ENCODE measurements at regions not wholly inside any gene's neighbourhood (a gene's known extent, or its start where the extent isn't known, plus 50 kb on each side); places are given as distances from the start of the nearest gene placed in this dataset.
"Not testable (repeated sequence)": the region's sequence is repeated elsewhere in the genome, so short reads cannot be mapped to it uniquely, and the experiment has no call there.

DNA sequence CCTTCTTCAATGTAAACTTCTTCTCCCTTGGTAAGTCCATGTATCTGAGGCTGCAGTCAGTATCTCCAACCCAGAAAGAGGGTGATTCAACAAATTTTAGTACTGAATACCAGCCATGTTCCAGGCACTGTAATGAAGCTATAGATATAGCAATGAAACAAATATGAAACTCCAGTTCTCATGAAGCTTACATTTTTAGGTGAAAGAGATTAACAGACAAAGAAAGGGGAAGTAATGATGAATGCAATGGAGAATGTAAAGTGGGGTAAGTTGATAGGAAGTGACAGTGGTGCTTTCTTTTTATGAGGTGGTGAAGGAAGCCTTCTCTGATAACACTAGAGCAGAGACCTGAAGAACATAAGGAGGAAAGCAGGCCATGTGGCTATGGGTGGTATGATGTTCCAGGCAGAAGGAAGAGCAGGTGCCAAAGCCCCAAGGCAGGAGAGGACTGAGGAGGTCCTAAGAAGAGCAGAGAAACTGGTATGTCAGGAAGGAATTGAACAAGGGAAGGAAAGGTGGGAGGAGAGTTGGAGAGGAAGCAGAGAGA is 143.6 kb downstream of the TFAP2B start:
- DNase-seq (ENCODE audit: low read depth) = no peak

DNA sequence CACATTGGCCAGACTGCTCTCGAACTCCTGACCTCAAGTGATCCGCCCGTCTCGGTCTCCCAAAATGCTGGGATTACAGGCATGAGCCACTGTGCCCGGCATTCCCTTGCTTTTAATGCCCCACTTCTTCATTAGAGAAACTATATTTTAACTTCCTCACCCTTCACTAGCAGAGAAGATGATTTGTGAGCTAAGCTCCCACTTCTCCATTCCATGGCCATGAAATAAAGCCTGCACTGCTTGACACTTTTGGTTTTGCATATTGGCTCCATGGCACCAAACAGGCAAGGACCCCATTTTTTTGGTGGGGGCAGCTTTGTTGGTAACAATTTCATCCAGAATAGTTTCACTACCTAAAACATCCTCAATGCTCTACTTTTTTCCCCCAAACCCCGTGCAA is 145.3 kb downstream of the TFAP2B start:
- no peak for DNase-seq (ENCODE audit: low read depth)

DNA sequence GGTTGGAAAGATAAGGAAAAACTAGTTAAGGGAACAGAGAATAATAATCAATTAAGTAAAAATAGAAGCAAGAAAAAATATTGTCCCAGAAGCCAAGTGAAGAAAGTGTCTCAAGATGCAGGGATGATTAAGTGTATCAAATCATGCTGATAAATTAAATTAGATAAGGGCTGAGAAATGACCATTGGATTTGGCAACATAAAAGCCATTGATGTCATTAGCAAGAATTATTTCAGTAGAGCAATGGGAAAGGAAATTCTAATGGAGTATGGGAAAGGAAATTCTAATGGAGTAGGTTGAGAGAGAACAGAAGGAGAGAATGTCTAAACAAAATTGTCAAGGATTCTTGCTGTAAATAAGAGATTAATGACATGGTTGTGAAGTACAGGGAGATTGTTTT is 146.8 kb downstream of the TFAP2B start:
- DNase-seq (ENCODE audit: low read depth) = no peak

DNA sequence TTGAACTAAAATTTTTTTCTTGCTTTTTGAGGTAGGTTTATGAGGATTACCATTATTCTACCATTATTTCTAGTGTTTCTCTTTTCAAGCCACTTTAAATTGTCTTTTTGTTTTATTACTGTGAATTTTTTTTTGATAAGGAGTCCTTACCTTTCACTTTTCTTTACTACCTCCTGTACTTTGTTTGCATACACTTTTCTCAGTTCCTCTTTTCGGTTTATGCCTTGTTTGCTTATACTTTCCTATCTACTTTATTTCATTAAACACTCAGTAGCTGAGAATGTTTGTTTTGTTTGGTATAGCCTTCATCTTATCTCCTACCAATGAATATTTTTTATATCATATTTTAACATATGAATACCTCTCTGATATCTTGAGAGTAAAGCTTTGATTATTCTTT is 147.9 kb downstream of the TFAP2B start:
- no peak for DNase-seq (ENCODE audit: low read depth)

DNA sequence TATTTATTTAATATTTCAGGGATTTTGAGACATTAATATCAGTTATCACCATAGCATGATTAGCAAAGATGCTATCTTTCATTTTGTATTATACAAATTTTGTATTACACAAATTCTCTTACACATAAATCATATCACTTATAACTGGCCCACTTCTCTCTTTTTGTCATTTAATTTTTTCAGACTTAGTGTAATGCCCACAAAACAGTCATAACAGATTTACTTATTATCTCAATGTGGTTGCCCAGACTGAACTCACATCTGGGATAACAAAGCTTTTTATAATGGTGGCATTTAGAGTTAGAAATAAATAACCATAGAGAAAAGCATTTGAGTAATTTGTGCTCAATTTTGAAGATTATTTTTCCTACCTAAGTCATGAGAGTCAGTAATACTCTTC is 148.3 kb downstream of the TFAP2B start:
- DNase-seq (ENCODE audit: low read depth) = no peak

DNA sequence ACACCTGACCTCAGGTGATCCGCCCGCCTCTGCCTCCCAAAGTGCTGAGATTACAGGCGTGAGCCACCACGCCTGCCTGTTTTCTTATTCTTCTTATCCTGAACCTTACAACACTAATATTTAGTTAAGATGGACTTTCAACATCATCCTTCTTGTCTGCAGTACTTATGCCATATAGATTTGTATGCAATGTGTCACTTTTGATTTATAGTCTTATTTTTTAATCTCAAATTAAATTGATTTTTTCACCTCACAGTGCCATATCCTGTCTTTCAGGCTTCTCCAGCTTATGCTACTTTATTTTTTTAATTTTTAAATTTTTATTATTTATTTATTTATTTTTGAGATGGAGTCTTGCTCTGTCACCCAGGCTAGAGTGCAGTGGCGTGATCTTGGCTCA is 149.6 kb downstream of the TFAP2B start:
- DNase-seq (ENCODE audit: low read depth) = not testable (repeated sequence)

DNA sequence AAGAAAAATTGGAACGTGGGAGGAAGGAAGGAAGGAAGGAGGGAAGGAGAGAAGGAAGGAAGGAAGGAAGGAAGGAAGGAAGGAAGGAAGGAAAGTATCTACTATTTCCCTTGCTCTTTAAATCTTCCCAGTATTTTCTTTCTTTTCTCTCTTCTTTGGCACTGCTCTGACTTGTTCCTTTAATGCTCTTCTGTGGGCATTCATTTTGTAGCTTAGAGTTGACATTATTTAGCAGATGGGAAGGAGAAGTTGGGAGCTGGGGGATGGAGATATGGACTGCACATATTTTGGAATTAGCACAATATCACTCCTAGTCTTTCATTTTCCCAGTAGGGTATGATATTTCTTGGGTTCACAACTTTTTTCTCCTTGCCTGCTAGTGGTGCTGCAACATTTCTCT is 152.2 kb downstream of the TFAP2B start:
- no peak for DNase-seq (ENCODE audit: low read depth)

DNA sequence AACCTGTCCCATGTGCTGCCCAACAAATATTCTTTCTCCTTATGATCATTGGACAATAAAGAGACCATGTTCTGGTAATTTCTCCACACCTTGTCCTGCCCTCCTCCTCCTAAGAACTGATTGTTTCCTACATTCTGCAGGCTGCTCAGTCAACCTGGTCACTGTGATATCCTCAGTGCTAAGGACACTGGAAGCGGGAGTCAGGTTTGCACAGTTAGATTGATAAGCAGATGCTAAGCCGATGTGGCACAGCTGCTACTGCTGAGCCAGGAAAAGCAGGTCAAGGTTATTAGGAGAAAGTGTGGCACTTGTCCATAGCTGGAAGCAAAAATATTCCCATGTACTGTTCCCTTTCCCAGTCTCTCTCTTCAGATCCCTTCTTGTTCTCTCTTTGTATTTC is 154.8 kb downstream of the TFAP2B start:
- no peak for DNase-seq (ENCODE audit: low read depth)

DNA sequence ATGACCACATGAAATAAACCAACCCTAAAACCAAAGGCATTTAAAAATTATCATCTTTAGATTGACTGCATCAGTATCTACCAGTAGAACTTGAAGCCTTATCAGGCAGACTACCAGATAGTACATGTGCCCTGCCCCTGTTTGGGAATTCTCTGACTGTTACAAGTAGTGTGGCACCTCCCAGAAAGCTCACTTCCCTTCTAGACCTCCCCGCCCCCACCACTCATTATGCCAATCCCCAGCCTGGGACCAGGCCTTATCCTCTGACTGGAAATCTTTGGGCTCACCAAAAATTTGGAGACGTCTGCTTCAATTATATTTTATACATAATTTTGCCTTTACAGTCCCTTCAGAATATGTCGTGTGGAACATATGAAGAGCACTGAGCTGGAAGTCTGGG is 155.6 kb downstream of the TFAP2B start:
- no peak for DNase-seq (ENCODE audit: low read depth)

DNA sequence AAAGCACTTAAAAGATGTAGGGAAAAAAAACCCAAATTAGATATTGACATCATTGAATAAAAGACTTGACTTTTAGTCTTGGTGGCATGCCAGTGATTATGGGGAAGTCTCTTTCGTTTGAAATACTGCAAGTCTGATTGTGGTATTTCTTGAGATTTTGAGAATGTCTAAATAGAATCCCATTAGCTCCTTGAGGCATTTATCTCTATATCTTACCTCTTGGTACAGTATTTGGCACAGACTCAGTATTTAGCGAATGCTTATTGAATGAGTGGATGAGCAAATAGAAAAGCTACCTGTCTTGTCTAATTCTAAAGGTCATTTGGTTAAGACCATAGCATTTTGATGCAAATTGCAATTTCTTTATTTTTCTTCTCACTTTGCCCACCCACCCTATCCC is 156.5 kb downstream of the TFAP2B start:
- DNase-seq (ENCODE audit: low read depth) = no peak

DNA sequence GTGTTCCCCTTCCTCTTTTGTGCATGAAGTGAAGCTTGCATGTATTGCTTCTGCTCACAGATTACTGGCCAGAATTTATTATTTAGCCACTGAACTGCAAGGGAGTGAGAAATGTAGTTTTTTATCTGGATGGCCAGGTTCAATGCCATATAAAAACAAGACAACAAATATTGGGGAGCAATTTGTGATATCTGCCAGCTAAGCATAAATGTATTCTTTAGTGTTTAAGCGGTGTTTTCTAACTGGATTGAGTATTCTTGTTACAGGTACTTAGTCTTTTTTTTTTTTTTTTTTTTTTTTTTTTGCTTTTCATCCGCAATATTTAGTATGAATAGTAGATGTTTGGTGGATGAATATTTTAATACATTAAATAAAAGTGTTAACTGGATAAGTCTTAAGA is 158.2 kb downstream of the TFAP2B start:
- no peak for DNase-seq (ENCODE audit: low read depth)

DNA sequence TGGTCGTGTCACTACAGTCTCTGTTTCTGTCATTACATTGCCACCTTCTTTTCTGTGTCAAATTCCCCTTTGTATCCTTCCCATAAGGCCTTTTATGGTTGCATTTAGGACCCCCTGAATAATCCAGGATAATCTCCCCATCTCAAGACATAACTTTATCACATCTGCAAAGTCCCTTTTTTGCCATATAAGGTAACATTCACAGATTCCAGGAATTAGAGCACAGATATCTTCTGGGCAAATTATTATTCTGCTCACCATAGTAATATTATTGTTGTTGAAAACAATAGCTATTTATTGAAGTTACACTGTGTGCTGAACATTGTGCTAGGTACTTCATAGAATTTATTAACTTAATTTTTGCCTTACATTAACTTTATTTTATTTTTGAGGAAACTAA is 159.1 kb downstream of the TFAP2B start:
- DNase-seq (ENCODE audit: low read depth) = no peak

DNA sequence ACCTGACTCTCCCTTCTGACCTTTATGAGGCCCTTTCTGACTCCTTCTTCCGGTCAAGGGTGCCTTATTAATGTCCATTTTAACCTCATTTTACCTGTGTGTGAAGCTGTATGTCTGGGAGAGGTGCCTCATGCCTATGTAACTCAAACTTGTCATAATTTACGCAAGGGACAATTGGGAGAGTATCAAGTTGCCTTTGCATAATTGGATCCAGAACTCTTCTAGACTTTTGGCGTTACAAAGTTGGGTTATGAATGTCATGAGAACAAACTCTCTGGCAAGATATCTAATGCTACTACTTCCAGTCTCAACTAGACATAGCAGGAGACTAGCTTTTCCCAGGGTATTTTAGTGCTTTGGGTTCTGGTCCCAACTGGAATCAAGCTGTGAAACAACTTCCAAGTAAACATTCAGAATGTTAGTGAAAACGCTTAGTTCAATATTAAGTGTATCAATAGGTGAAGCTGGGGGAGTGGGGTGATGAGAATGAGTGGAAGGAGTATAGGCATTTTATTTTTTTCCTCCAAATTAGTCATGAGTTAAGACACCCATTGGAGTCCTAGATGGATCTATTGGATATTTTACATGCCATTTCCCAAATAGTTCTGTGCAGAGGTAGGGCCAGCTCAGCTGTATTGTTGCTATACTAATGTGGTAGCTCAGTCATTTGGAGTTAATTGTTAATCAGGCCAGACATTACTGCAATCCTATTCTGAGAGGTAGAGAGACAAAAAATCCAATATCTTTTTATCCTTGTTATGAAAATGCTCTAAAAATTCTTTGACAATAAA is 159.9 kb downstream of the TFAP2B start:
- DNase-seq (ENCODE audit: low read depth) = no peak

DNA sequence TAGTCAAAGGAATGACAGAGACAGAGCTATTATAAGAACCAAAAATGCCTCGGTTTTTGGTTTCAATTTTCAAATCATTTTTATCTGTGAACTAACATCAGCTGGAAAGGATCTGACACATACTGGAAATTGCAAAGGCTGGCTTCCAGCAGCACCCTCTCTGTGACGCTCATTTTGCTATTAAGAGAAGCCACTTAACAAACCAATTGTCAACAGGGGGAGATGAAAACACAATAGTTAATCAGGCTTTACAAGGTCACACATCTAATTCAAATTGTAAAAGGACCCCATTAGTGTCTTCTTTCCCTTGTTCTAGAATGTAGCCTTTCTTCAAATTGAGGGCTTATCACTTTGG is 160.5 kb downstream of the TFAP2B start:
- no peak for DNase-seq (ENCODE audit: low read depth)

DNA sequence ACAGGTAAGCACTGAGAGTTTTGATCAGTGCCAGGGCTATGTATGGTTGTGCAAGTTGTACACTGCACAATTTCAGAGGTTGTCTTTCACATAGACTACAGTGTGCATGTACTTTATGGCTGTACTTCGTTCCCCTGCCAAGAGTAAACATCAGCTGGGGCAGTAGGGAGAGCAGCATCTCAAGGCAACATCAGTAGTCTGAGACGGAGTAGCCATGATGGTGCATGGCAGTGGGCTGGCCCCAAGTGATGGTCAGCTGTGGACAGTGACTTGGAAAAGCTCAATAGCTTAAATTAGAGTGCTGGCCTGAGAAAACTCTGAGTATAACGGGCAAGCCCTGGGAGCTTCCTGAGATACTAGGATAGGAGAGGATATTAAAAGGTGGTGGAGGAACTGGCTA is 165.5 kb downstream of the TFAP2B start:
- DNase-seq (ENCODE audit: low read depth) = no peak

DNA sequence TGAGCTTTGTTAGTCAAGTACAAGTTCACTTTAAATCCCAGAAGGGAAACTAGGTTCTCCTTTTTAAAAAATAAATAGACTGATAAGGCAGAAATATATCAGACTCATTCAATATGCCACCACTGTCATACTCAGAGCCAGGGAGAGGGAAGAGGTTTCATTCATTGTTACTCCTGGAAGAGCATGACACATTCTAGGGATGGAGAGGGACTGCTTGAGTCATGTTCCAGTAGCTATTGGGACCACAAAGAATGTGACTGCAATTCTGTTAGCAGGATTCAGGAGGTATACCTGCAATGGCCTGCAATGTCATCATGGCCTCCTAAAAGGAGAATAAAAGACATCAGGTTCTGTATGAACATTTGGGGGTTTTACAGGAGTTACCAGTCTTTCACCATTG is 167.6 kb downstream of the TFAP2B start:
- DNase-seq (ENCODE audit: low read depth) = no peak

DNA sequence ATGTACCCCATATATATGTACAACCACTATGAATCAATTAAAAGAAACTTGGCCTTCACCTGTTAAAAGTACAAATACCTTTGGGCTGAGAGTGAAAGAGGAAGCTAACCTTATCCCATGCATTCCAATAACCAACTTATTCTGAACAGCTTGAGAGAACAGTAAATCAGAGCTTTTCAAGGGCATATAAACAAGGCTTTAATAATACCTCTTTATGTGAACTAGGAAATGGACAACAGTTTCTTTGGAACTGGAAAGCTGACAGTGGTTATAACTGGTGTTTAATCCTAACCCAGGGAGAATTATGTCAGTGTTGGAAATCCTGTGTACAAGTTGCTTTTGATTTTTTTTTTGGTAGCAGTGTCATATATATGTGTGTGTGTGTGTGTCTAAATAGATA is 170.5 kb downstream of the TFAP2B start:
- no peak for DNase-seq (ENCODE audit: low read depth)

DNA sequence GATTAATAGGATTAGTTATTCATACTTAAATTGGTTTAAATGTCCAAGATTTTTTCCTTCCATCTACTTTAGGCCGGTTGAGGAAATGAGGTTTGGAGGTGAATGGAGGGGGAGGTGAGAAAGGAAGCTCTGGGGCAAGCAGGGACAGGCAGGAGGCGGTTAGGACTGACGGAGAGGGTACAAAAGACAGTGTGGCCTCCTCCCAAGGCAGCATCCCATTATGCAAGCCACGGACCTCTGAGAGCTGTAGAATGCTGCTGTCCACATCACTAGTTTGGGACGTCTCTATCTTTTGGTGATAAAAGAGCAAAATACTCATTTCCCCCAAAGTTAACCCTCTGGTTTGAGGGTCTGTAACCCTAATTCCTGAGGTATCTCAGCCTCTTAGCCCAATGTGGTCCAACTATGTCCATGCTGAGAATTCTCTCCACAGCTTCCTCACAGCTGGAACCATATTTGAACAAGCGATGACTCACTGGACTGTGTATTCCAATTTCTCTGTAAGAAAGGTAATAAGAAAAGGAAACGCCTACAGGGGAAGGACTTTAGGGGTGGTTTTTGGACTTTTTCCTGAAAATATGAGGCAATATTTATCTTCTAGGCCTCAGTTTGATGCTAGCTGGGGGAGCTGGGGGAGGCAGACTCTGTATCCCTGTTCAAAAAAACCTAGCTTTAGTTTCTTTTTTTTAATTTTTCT is 172.2 kb downstream of the TFAP2B start:
- peak; percentile 52 for DNase-seq (ENCODE audit: low read depth)

DNA sequence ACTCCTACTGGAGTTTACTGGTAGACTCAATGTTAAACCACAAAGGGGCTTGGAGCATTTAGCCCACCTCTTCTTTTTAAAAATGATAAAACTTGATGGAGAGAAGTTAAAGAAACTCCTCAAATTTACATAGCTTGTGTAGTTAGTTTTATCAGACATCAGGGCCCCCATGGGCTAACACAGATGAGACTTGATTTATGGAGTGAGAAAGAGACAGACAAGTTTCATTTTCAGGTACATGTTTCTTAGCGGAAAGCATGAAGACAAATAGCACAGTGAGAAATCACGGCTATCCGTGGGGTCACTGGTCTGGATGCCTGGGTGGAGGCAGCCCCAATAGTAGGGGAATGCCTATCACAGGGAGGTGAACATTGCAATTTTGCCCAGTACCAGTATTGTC is 173.6 kb downstream of the TFAP2B start:
- DNase-seq (ENCODE audit: low read depth) = no peak

DNA sequence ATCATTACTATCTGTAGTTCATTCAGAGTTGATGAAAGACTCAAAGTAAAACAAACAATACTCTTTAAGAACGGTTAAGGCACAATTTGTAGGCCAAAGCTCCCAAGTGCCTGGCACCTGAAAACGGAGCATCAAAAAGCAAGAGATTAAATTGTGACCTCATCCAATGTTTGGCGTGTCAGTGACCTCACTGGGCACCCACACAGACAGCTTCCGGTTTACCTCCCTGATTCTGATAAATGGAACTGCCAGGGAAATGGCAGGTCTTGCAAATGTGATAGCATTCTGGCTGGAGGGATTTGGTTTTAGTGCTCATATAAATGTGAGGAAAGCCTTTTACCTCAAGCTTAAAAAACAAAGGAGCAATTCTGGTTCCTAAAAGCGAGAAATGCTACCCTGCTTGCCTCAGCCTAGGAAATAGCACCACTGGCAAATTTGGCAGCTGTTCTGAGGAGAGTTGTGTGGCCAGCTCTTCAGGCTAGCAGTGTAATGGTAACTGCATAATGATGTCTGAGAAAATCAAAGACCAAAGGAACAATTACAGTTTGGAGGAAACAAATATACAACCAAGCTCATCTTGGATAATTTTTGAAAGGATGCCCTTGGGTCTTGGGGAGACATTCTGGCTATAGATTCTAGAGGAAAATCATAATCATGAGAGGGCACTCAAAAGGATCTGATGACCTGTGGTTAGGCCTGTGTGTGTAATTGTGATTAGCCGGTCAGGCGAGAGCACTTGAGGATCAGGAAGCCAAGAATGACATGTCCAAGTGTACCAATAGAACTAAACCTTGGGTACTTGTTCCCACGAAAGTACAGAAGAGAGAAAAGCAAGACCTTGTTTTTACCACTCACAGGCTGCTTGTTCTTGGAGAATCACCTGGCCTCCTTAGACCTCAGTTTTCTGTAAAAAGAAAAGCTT is 174.3 kb downstream of the TFAP2B start:
- DNase-seq (ENCODE audit: low read depth) = no peak

DNA sequence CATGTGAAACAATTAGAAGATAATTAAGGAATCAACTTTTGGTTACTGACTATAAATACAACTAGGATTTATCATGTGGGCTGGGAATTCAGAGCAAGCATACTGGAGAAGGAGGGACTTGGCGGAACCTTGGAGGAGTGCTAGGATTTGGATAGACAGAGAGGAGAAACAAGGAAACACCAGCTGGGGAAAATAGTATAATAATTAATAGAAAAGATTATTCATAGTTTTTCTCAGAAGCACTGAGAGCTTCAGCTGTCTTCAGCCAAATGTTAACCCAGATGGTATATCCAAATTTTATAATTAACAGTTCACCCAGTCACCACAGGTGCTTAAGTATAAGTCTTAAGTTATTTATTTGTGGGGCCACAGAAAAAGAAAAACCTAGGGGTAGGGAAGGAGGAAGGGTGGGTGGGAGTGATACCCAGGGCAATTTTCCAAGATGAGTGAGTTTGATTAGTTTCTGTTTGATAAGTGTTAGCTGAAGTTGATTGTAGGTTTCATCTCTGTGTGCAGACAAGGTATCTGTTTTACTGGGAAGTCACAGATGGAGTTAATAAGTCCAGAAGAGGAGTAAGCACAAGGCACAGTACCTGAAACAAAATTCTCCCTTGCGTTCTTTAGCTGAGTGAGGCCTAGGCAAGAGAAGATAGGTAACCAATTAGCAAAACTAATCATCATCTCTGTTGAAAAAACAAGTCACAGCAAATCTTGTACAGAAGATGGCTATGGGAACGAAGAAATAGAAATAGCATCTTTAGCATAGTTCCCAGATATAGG is 175.5 kb downstream of the TFAP2B start:
- DNase-seq (ENCODE audit: low read depth) = no peak

DNA sequence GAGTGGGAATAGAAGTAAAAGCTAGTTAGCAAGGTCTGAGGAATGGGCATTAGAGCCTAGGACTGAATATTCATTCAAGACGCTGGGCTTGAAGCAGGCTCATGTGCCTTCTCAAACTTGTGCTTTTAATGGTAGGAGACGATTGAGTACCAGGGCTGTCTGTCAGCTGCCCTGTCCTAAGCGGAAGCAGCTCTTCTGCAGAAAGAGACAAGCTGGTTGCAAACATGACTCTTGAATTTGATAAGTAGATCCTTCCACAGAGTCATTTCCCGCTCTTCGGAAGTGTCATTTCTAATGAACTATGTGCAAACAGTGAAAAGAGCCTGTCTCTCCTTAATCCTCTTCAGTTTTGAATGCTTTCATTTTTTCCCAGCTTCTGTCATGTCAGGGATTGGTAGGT is 176.4 kb downstream of the TFAP2B start:
- no peak for DNase-seq (ENCODE audit: low read depth)
